ENCODE measurements at regions not wholly inside any gene's neighbourhood (a gene's known extent, or its start where the extent isn't known, plus 50 kb on each side); places are given as distances from the start of the nearest gene placed in this dataset.
"Not testable (repeated sequence)": the region's sequence is repeated elsewhere in the genome, so short reads cannot be mapped to it uniquely, and the experiment has no call there.

DNA sequence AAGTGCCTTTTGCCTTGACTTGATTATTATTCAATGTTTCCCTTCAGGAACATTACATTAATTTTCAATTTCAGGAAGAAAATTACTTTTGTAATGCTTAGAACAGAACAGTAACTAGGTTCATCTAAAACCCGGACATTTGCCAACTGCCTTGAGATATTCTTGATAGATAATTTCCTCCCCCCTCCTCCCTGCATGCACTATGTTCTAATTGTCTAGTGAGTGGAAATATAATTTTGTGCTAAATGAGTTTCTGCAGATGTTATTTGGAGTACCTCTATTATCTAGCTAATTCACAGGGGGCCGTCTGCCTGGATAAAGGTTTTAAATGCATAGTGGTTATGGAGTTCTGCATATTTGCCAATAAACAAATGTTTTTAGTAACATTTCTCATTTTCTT lies 200.3 kb upstream of the SLC39A10 start:
- DNase-seq: no peak

- no peak for DNase-seq
Measured at GRCh38 chr2:195451160-195451559, 205.9 kb upstream of the SLC39A10 start.

DNA sequence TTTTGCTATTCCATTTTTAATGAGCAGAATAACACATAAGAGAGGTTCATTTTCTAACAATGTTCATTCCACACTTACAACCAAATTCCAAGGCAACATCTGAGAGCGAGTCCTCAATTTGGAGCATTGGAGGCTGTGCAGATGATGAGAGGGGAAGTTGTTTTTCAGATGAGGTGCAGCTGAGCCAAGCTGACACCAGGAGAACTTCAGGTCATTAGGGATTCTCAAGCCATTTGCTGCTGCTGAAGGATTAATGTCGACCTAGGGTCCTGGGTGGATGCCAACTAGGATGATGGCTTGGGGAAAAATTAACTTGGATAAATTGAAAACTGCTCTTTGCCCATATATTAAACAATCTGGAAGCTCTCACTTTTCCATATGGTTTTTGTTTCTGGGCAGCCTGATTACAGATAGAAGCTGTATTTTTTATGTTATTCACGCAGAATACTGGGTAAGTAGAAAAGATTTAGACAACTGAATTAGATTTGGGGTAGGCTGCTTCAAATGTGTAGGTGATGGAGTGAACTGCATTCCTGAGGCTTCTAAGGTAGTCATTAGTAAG lies 206.4 kb upstream of the SLC39A10 start:
- no peak for DNase-seq

GRCh38 chr2:195447323-195447975 lies 209.6 kb upstream of the SLC39A10 start:
- DNase-seq: no peak

- peak; percentile 28 for DNase-seq
Measured at GRCh38 chr2:195445639-195446038, 211.4 kb upstream of the SLC39A10 start.

DNA sequence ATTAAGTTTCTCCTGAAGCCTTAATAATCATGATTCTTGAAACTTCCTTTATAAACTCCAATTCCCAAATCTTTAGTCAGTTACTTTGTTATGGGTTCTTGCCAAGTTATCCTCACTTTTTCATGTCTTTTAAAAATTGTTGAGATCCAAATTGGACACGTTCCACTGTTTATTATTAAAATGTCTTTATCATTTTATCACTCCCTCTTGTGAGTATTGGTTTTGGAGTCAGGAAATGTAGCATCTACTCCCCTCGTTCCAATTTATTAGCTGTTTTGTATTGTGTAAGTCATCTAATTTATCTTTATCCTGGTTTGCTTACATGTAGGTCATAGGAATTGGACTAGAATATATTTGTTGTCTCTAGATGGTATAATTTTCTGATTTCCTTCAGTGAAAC lies 213.1 kb upstream of the SLC39A10 start:
- DNase-seq: no peak

- no peak for DNase-seq
Measured at GRCh38 chr2:195442458-195443175, 214.4 kb upstream of the SLC39A10 start.

- DNase-seq: no peak
Measured at GRCh38 chr2:195438692-195439091, 218.3 kb upstream of the SLC39A10 start.

DNA sequence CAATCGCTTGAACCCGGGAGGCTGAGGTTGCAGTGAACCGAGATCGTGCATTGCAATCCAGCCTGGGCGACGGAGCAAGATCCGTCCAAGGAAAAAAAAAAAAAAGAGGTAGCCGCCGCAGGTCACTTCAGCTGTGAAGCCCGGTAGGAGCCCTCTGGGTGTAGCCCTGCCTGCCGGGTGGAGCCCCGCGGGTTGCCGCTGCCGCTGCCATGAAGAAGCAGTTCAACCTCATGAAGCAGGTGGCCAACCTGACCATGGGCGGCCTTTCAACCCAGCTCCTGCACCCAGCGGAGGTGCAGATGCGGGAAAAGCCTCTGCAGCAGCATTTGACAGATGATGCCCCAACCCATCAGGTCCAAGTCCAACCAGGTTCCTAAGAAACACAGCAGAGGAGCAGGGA lies 219.5 kb upstream of the SLC39A10 start:
- no peak for DNase-seq

- no peak for DNase-seq
Measured at GRCh38 chr2:195434346-195434745, 222.7 kb upstream of the SLC39A10 start.

GRCh38 chr2:195433729-195434128 lies 223.3 kb upstream of the SLC39A10 start:
- not testable (repeated sequence) for DNase-seq

DNA sequence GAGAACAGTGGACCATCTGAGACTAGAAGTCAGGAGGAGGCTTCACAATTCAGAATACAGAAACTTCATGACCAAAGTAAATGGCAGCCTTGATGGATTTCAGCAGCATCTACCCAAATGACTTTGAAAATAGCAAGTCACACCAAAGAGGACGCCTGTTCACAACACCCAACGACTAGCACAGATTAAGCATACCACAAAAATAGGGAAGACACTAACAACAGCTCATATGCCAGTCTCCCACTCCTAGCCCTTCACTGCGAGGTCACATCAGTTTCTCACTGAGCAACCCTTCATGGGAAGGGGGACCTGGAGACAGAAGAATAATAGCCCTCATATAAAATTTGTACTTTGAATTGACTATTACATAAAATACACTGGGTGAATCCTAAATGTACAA lies 228.4 kb upstream of the SLC39A10 start:
- no peak for DNase-seq

DNA sequence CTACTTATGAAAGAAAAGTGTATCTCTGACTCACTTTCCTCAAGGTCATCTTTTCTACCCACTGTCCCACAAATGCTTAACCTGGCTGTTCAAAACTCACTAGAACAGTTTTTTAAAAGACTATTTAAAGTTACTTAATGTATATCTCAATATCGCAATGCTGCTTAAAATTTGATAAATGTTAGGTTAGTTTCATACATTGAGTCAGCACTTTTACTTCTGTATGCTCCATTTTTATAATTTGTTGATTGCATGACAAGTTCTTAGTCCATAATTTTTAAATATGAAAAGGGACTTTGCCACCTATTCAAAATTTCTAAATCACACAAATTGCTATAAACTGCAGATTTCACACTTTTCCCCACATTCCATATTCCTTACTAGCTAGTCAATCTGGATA lies 231.7 kb upstream of the SLC39A10 start:
- DNase-seq: no peak

- DNase-seq: no peak
Measured at GRCh38 chr2:195419033-195419432, 238.0 kb upstream of the SLC39A10 start.

DNA sequence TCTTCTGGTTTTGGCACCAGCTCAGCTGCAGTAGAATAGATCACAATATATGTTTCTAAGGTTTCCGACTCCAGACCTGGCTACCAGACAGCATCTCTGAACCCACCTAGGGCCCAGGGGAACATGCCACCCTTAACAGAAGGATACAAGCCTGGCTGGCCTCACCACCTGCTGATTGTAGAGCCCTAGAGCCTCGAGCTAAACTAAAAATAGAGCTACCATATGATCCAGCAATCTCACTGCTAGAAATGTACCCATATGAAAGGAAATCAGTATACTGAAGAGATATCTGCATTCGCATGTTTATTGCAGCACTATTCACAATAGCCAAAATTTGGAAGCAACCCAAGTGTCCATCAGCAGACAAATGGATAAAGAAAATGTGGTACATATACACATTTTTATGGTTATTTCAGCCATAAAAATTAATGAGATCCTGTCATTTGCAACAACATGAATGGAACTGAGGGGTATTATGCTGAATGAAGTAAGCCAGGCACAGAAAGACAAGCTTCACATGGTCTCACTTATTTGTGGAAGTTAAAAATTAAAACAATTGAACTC lies 242.4 kb upstream of the SLC39A10 start:
- DNase-seq: no peak

- no peak for DNase-seq
Measured at GRCh38 chr2:195413944-195414343, 243.1 kb upstream of the SLC39A10 start.

DNA sequence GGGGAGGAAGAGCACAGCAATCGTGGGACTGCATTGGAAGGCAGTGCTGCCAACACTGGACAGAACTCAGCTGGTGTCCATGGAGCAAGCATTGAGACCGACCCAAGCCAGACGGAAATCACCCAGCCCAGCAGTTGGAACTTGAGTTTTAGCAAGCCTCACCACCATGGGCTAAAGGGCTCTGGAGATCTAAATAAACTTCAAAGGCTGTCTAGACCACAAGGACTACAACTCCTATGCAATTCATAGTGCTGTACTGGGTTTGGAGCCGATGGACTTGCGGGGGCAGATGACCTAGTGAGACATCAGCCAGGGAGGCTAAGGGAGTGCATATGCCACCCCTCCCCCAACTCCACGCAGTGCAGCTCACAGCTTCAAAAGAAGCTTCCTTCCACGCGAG lies 243.6 kb upstream of the SLC39A10 start:
- DNase-seq: no peak

- peak; percentile 85 for DNase-seq
Measured at GRCh38 chr2:195411219-195411687, 245.8 kb upstream of the SLC39A10 start.

DNA sequence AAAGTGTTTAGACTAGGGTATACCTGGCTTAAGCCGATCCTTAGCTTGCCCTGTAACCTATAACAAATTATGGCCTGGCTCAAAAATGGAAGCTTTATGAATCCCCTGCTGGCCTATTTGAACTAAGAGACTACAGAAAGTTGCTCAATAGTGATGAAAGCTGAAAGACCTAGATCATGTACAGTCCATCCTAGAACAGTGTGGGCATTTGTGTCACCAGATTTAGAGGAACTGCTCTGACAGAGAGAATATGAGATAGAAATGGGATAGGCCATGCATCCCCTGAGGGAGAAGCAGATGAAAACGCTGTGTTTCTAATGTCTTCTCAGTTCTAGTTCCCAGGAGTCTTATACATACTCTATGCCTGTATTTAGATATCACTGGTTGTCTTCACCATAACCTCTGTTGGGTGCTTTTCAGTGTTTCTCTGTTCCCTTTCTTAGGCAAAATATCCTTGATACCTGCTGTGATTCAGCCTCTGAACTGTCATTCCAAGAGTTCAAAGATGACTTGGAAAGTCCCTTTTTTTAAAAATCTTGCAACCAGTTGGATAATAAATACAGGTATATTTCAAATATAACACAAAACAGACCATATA lies 246.9 kb upstream of the SLC39A10 start:
- DNase-seq: no peak

- no peak for DNase-seq
Measured at GRCh38 chr2:195408811-195409210, 248.2 kb upstream of the SLC39A10 start.

DNA sequence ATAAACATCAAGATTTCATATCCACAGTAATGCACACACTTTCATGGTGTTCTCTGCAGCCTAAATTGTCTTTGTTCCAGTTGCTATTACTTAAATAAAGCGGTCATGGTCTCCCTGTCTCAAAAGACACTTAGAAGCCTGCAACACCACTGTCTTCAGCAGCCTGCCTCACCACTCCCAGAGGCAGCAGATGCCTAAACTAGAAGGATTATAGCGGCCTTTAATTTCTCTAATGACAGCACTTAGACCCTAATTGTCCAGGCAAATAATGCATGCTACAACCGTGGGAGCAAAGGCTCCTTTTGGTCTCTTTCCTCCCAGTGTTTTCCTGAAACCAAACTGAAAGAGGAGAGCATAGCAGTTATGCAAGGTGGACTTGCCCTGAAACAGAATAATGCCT lies 248.8 kb upstream of the SLC39A10 start:
- DNase-seq: no peak

GRCh38 chr2:195407783-195408182 lies 249.2 kb upstream of the SLC39A10 start:
- peak; percentile 23 for DNase-seq

GRCh38 chr2:195406886-195407603 lies 250.0 kb upstream of the SLC39A10 start:
- DNase-seq: no peak
